ENCODE measurements at regions not wholly inside any gene's neighbourhood (a gene's known extent, or its start where the extent isn't known, plus 50 kb on each side); places are given as distances from the start of the nearest gene placed in this dataset.

DNA sequence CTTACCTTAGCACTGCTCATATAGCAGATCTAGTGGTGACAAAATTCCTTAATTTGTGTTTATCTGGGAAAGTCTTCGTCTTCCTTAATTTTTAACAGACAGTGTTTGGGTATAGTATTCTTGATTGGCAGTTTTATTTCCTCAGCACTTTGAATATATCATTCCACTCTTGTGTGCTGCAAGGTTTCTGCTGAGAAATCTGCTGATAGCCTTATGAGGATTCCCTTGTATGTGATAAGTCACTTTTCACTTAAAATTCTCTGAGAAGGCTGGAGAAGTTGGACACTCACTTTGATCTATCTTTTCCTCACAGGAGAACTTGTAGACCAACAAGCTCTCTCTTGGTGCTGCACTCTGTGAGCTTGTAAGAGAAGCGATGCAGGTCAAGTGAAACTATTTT, 306.1 kb upstream of the RTL1 start:
- no peaks in the 10 kb centered on the region for H3K36me3 ChIP-seq
- intact Hi-C loops (cut with DNase I): no loop called here
- TF ChIP-seq, protein P1, sequence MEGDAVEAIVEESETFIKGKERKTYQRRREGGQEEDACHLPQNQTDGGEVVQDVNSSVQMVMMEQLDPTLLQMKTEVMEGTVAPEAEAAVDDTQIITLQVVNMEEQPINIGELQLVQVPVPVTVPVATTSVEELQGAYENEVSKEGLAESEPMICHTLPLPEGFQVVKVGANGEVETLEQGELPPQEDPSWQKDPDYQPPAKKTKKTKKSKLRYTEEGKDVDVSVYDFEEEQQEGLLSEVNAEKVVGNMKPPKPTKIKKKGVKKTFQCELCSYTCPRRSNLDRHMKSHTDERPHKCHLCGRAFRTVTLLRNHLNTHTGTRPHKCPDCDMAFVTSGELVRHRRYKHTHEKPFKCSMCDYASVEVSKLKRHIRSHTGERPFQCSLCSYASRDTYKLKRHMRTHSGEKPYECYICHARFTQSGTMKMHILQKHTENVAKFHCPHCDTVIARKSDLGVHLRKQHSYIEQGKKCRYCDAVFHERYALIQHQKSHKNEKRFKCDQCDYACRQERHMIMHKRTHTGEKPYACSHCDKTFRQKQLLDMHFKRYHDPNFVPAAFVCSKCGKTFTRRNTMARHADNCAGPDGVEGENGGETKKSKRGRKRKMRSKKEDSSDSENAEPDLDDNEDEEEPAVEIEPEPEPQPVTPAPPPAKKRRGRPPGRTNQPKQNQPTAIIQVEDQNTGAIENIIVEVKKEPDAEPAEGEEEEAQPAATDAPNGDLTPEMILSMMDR (IDR thresholded peaks at IDR 0.05): no peak
- TF ChIP-seq POLR2A (IDR thresholded peaks at IDR 0.05) (no peak), POLR2AphosphoS5 (IDR thresholded peaks at IDR 0.05) (no peak)
- DNase-seq (ENCODE audit: low spot score): no peak
- no peaks in the 10 kb centered on the region for H3K27me3 ChIP-seq (replicated peaks; ENCODE audit: insufficient read depth)
- no peaks in the 10 kb centered on the region for H3K9me3 ChIP-seq
- no peak overlapping the region for H3K4me3 ChIP-seq
- WGBS: 92% methylated on average over 2 of the region's 2 CpGs
- H3K27ac ChIP-seq: no peak overlapping the region
- H3K4me1 ChIP-seq (replicated peaks): no peaks in the 10 kb centered on the region

DNA sequence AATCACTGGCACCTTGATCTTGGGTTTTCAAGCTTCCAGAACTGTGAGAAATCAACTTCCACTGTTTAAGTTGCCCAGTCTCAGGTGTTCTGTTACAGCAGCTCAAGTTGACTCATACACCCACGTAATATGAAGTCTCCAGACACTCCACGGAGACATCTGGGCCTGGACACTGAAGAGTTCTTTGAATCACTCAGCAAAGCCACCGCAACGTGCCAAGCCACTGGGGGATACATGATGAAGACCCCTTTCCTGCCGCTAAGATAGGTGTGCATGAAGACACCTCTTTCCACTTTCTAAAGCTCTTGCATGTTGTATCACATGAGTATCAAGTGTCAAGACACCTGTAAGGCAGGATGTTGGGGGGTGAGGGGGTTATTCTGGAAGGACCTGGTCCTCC, 311.7 kb upstream of the RTL1 start:
- no peak for DNase-seq (ENCODE audit: low spot score)
- 87% methylated on average over 5 of the region's 5 CpGs for WGBS
- H3K4me3 ChIP-seq: no peak overlapping the region
- intact Hi-C loops (cut with DNase I): no loop called here
- H3K4me1 ChIP-seq (replicated peaks): no peaks in the 10 kb centered on the region
- H3K27me3 ChIP-seq (replicated peaks; ENCODE audit: insufficient read depth): no peaks in the 10 kb centered on the region
- no peak overlapping the region for H3K27ac ChIP-seq
- no peaks in the 10 kb centered on the region for H3K36me3 ChIP-seq
- no peak for TF ChIP-seq POLR2AphosphoS5 (IDR thresholded peaks at IDR 0.05)
- TF ChIP-seq, protein P1 (IDR thresholded peaks at IDR 0.05): no peak
- TF ChIP-seq POLR2A (IDR thresholded peaks at IDR 0.05): no peak
- H3K9me3 ChIP-seq: no peaks in the 10 kb centered on the region

DNA sequence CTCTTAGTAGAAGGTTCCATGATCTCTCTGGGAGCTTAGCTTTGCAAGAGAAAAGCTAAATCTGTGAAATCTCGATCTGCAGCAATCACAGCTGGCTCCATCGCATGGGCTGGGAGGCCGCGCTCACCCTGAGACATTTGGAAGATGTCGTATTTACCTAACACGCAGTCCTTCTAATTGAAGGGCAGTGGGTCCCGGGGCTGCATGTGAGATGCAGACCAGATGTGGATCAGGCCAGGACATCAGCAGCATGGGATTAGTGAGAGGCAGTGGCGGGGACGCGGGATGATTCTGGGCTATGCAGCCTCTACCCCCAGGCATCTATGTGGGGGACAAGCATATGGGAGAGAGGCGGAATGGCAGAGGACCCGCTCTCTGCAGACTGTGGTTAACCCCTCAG, 312.4 kb upstream of the RTL1 start:
- Histone ChIP-seq H3K4me1 (replicated peaks) (no peaks in the 10 kb centered on the region), H3K27ac (no peak overlapping the region), H3K27me3 (replicated peaks; ENCODE audit: insufficient read depth) (no peaks in the 10 kb centered on the region), H3K4me3 (no peak overlapping the region), H3K9me3 (no peaks in the 10 kb centered on the region), H3K36me3 (no peaks in the 10 kb centered on the region)
- intact Hi-C loops (cut with DNase I): no loop called here
- DNase-seq (ENCODE audit: low spot score): no peak
- TF ChIP-seq, protein P1 (IDR thresholded peaks at IDR 0.05): no peak
- TF ChIP-seq POLR2A (IDR thresholded peaks at IDR 0.05): no peak
- no peak for TF ChIP-seq POLR2AphosphoS5 (IDR thresholded peaks at IDR 0.05)
- 82% methylated on average over 12 of the region's 12 CpGs for WGBS

DNA sequence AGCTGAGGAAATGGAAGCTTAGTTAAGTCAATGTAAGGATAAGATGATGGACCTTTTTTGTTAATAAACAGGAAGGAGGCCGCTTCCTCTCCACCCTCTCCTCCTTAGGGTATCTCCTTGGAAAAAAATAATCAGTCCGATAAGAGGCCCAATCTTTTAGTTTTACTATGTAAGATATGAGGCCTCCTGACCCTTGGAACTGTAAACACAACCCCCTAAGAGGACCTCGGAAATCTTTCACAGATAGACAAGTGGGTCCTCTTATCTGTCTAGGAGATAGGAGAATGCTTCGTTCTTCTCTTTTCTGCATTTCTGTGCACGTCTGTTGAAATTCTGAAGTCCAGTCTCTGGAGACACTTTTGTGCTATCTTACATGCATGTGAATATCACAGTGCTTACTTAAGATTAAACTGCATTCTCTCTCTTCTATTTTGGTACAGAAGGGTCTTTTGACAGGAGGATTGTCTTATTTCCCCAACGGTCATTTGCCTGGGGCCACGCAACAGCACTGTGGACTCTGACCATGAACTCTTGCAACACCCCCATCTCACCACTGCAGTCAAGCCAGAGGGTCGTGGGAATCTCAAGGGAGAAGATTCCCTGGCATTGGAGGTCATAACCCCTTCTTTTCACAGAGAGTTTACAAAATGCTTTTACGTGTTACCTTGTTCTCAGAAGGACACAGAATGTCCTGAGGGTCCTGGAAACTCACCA, 313.0 kb upstream of the RTL1 start:
- no peaks in the 10 kb centered on the region for H3K9me3 ChIP-seq
- H3K27ac ChIP-seq: no peak overlapping the region
- no peaks in the 10 kb centered on the region for H3K27me3 ChIP-seq (replicated peaks; ENCODE audit: insufficient read depth)
- intact Hi-C loops (cut with DNase I): no loop called here
- no peak overlapping the region for H3K4me3 ChIP-seq
- H3K4me1 ChIP-seq (replicated peaks): no peaks in the 10 kb centered on the region
- 68% methylated on average over 9 of the region's 9 CpGs for WGBS
- no peaks in the 10 kb centered on the region for H3K36me3 ChIP-seq
- no peak for DNase-seq (ENCODE audit: low spot score)
- TF ChIP-seq POLR2AphosphoS5 (IDR thresholded peaks at IDR 0.05) (no peak), POLR2A (IDR thresholded peaks at IDR 0.05) (no peak)
- TF ChIP-seq, protein P1 (IDR thresholded peaks at IDR 0.05): no peak

DNA sequence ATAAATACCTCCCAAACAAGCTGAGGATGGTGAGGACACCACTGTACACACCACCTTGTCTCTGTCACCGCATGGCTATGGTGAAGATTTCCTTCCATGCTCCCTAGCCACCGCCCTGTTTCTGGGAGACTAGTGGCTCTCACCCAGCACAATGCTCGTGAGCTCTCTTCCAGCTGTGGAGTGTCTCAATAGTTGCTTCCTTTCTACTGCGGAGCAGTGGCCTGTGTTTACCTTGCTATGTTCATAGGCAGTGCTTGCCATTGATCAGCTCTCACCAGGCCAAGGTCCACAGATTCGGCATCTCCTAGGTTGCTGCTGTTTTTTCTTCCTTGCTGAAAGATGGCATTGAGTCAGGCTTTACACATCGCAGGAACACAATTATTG, 313.6 kb upstream of the RTL1 start:
- intact Hi-C loops (cut with DNase I): no loop called here
- WGBS: 68% methylated on average over 6 of the region's 6 CpGs
- no peak for DNase-seq (ENCODE audit: low spot score)
- H3K4me3 ChIP-seq: no peak overlapping the region
- H3K9me3 ChIP-seq: no peaks in the 10 kb centered on the region
- no peak overlapping the region for H3K27ac ChIP-seq
- no peaks in the 10 kb centered on the region for H3K36me3 ChIP-seq
- TF ChIP-seq, protein P1 (IDR thresholded peaks at IDR 0.05): no peak
- no peak for TF ChIP-seq POLR2AphosphoS5 (IDR thresholded peaks at IDR 0.05)
- no peak for TF ChIP-seq POLR2A (IDR thresholded peaks at IDR 0.05)
- H3K4me1 ChIP-seq (replicated peaks): no peaks in the 10 kb centered on the region
- H3K27me3 ChIP-seq (replicated peaks; ENCODE audit: insufficient read depth): no peaks in the 10 kb centered on the region

Measured in prostate gland (tissue), 2 donors.